Naive B cell (primary cell): ENCODE measurements at regions not wholly inside any gene's neighbourhood (a gene's known extent, or its start where the extent isn't known, plus 50 kb on each side); places are given as distances from the start of the nearest gene placed in this dataset.
"Not testable (repeated sequence)": the region's sequence is repeated elsewhere in the genome, so short reads cannot be mapped to it uniquely, and the experiment has no call there.

ENCODE experiments used
- ATAC-seq, 2 donors: fragments of 150-1000 bp; cut with Tn5 transposase; 2 replicates each; pipeline ENCODE4 v1.10.0; 2021; ENCODE audit warnings: low read depth in 2 of 2, mild to moderate bottlenecking in 2 of 2, moderate library complexity in 2 of 2
- DNase-seq: peaks from one replicate; pipeline ENCODE4 v3.0.0; 2022
- H3K27ac Mint-ChIP-seq, 6 donors: one replicate each; pipeline ENCODE4 v1.8.0; 2020 to 2022; ENCODE audit warnings: mild to moderate bottlenecking in 6 of 6, mixed read lengths in 6 of 6, moderate library complexity in 5 of 6, inconsistent platforms in 2 of 6
- H3K27me3 Mint-ChIP-seq, 3 donors: one replicate each; pipeline ENCODE4 v1.8.0; 2021 to 2022; ENCODE audit warnings: mixed read lengths in 3 of 3, mild to moderate bottlenecking in 1 of 3
- H3K36me3 Mint-ChIP-seq, 2 donors: one replicate each; pipeline ENCODE4 v1.8.0; 2020 to 2022; ENCODE audit warnings: mixed read lengths in 2 of 2, inconsistent platforms in 1 of 2, mild to moderate bottlenecking in 1 of 2
- H3K4me1 Mint-ChIP-seq, 3 donors: one replicate each; pipeline ENCODE4 v1.8.0; 2020 to 2022; ENCODE audit warnings: mixed read lengths in 3 of 3, inconsistent platforms in 1 of 3, mild to moderate bottlenecking in 1 of 3, moderate library complexity in 1 of 3
- H3K4me3 Mint-ChIP-seq, 8 donors: one replicate each; pipeline ENCODE4 v1.8.0; 2020 to 2022; ENCODE audit warnings: mild to moderate bottlenecking in 8 of 8, mixed read lengths in 8 of 8, moderate library complexity in 8 of 8, inconsistent platforms in 2 of 8
- H3K9me3 Mint-ChIP-seq, 7 donors: one replicate each; pipeline ENCODE4 v1.8.0; 2020 to 2022; ENCODE audit warnings: mixed read lengths in 7 of 7, mild to moderate bottlenecking in 5 of 7, inconsistent platforms in 2 of 7, moderate library complexity in 1 of 7

DNA sequence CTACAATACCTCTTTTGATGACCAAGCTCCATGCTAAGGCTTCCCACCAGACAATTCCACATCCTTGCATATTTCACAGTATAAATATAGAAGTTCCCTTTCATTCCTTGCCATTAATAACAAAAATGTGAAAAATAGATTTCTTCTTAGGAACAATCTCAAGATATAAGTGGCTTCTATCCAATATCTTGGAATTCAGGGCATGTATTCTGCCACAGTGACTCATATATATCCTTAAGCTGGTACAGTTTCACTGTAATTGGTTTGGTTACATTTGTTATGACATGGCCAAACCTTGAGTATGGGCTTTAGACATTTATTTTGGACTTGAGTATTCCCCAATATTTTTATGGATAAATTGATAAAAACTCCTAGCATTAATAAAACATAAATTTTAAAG lies 181.7 kb upstream of the DDX53 start:
- Mint-ChIP-seq H3K27ac (no peak overlapping the region), H3K4me1 (no peaks in the 10 kb centered on the region), H3K4me3 (no peak overlapping the region), H3K36me3 (no peaks in the 10 kb centered on the region), H3K27me3 (no peaks in the 10 kb centered on the region), H3K9me3 (peaks cover 0 to 5% (median 0%) of the 10 kb centered on the region in 7 donors)
- no peak for ATAC-seq
- no peak for DNase-seq

DNA sequence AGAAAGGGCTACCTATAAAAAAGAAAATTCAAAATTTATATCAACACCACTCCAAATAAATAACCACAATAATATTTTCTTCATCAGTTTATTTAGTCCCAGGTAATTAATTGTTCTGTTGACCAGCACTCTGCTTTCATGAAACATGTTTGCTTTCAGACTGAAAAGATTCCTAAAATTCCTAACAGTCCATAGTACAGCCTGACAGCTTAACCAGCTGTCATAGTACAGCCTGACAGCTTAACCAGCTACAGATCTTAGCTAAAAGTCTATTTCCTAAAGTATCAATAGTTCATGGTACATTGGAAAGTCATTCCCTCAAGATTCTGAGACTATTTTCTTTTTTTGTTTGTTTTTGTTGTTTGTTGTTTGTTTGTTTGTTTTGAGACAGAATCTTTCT lies 144.1 kb upstream of the DDX53 start:
- Mint-ChIP-seq H3K4me1 (no peaks in the 10 kb centered on the region), H3K9me3 (peaks cover 1 to 8% (median 4%) of the 10 kb centered on the region in 7 donors), H3K27me3 (no peaks in the 10 kb centered on the region), H3K36me3 (no peaks in the 10 kb centered on the region), H3K4me3 (no peak overlapping the region), H3K27ac (no peak overlapping the region)
- ATAC-seq (no peak), DNase-seq (no peak)

DNA sequence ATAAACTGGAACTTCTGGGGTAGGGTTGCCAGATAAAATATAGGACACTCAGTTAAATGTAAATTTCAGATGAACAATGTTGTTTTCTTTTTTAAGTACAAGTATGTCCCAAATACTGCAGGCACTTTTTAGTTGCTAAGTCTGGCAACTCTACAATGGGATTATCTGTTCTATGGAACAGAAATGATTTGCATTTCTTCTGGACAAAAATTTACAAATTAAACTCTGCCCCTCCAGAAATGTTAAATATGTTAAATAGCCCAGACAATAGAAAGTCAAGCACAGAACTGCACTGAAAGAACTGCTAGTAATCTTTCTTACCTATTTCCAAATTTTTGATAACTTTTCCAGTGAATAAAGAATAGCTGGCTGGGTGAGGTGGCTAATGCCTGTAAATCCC lies 140.1 kb upstream of the DDX53 start:
- peaks cover 0 to 2% (median 0%) of the 10 kb centered on the region in 7 donors for H3K9me3 Mint-ChIP-seq
- no peaks in the 10 kb centered on the region for H3K36me3 Mint-ChIP-seq
- no peaks in the 10 kb centered on the region for H3K27me3 Mint-ChIP-seq
- H3K27ac Mint-ChIP-seq = no peak overlapping the region
- H3K4me1 Mint-ChIP-seq = no peaks in the 10 kb centered on the region
- ATAC-seq (no peak), DNase-seq (no peak)
- no peak overlapping the region for H3K4me3 Mint-ChIP-seq

DNA sequence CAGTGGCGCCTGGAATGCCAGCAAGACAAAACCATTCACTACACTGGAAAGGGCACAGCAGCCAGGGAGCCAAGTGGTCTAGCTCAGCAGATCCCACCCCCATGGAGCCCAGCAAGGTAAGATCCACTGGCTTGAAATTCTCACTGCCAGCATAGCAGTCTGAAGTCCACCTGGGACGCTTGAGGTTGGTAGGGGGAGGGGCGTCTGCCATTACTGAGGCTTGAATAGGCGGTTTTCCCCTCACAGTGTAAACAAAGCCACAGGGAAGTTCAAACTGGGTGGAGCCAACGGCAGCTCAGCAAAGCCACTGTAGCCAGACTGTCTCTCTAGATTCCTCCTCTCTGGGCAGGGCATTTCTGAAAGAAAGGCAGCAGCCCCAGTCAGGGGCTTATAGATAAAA lies 133.0 kb upstream of the DDX53 start:
- H3K4me3 Mint-ChIP-seq, H3K27ac Mint-ChIP-seq, DNase-seq, H3K36me3 Mint-ChIP-seq, H3K27me3 Mint-ChIP-seq, H3K4me1 Mint-ChIP-seq, ATAC-seq: not testable (repeated sequence)
- peaks cover 9 to 45% (median 22%) of the 10 kb centered on the region in 7 donors for H3K9me3 Mint-ChIP-seq

DNA sequence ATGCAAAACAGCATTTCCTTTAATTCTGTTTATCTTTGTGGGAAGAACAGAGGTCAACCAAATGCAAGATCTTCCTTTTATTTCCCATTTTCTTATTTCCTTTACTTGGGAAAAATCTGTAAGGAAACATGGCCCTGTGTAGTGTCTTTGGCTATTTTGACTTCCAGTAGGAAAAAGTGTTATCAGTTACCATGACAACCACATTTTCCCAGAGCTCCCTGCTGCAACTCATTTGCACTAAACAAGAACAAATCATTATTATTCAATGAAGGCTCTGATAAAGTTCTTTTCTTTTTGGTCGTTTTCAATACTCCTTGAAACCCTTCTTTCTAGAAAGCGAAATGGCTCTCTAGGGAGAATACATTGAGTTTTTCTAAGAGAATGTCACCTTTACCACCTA lies 117.2 kb upstream of the DDX53 start:
- Mint-ChIP-seq H3K27ac (no peak overlapping the region), H3K27me3 (no peaks in the 10 kb centered on the region), H3K9me3 (peaks cover 0 to 7% (median 0%) of the 10 kb centered on the region in 7 donors), H3K4me1 (no peaks in the 10 kb centered on the region), H3K36me3 (no peaks in the 10 kb centered on the region), H3K4me3 (no peak overlapping the region)
- DNase-seq (no peak), ATAC-seq (no peak)

DNA sequence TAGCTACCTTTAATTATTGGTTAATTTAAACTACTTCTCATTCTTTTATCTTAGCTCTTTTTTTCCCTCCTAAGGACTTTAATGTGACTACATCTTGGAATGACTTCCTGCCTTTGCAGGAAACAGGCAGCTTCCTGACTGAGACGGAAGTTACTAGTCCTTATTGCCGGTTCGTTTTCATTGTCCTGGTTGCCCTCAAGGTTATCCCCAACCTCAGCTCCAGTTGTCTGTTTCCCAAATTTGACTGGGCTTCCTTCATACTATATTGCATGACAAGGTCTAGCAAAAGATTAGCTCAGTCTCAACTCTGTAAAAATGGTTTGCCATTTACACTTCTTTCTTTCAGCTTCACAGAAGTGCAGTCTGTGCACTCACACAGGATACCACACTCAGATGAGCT lies 109.9 kb upstream of the DDX53 start:
- no peak for DNase-seq
- Mint-ChIP-seq H3K9me3 (peaks cover 0 to 3% (median 0%) of the 10 kb centered on the region in 7 donors), H3K4me3 (no peak overlapping the region), H3K4me1 (no peaks in the 10 kb centered on the region), H3K36me3 (no peaks in the 10 kb centered on the region), H3K27ac (no peak overlapping the region), H3K27me3 (no peaks in the 10 kb centered on the region)
- ATAC-seq = no peak

DNA sequence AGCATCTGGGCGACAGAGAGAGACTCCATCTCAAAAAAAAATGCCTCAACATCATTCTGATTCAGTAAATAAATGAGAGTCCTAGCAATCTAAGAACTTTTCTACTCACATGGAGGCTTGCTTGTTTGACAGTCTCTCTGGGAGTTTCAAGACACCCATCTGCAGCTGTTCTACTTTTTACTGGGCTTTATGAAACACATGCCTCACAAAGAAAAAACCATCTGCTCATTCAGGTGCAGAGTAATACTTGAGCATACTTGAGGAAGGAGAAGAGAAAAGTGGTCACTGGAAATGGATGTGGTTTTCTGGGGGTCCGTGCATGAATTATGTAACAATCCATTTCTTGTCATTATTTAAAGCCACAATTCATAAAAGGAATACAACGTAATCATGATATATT lies 87.1 kb upstream of the DDX53 start:
- DNase-seq = no peak
- H3K9me3 Mint-ChIP-seq = peaks cover 0 to 5% (median 2%) of the 10 kb centered on the region in 7 donors
- H3K36me3 Mint-ChIP-seq = no peaks in the 10 kb centered on the region
- H3K4me3 Mint-ChIP-seq = no peak overlapping the region
- H3K27me3 Mint-ChIP-seq = no peaks in the 10 kb centered on the region
- H3K4me1 Mint-ChIP-seq = no peaks in the 10 kb centered on the region
- no peak for ATAC-seq
- H3K27ac Mint-ChIP-seq = no peak overlapping the region

DNA sequence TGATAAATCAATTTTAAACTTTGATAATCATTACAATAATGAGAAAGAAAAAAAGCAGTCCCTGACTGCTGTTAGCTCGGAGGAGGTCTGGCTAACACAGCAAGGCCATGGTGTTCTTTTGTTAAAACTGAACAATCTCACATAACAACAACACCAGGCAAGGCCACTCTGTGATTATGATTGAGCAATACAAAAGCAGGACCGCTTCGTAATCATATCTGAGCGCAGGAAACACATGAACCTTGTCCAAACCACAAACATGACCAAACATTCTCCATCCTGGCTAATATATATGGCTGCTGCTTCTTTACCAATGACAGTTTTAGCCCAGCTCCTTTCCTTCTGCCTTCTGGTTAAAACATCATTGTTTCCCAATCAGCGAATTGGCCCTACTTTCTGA lies 76.8 kb upstream of the DDX53 start:
- DNase-seq = no peak
- ATAC-seq = no peak
- Mint-ChIP-seq H3K9me3 (peaks cover 0 to 2% (median 0%) of the 10 kb centered on the region in 7 donors), H3K36me3 (no peaks in the 10 kb centered on the region), H3K27me3 (peaks cover 0 to 8% (median 0%) of the 10 kb centered on the region in 3 donors), H3K4me3 (no peak overlapping the region), H3K4me1 (no peaks in the 10 kb centered on the region), H3K27ac (no peak overlapping the region)

DNA sequence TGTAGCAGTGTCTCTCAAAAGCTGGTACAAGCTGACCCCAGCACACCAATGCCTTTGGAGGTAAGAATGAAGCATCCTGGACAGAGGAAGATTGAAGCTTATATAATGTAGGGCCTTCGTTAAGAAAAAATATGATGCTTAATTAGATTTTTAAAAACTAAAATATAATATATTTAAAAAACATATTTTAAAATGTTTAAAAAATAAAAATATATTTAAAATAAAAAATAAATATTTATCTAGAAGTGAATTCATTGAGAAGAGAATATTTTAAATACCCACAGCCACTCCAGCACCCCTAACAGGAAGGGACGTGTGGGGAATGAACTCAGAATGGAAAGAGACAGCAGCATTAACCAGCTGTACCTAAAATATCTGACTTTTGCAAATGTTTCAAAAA lies 65.1 kb upstream of the DDX53 start:
- Mint-ChIP-seq H3K4me1 (no peaks in the 10 kb centered on the region), H3K4me3 (no peak overlapping the region), H3K36me3 (no peaks in the 10 kb centered on the region), H3K9me3 (peaks cover 0 to 9% (median 0%) of the 10 kb centered on the region in 7 donors), H3K27me3 (no peaks in the 10 kb centered on the region), H3K27ac (no peak overlapping the region)
- ATAC-seq (no peak), DNase-seq (no peak)

DNA sequence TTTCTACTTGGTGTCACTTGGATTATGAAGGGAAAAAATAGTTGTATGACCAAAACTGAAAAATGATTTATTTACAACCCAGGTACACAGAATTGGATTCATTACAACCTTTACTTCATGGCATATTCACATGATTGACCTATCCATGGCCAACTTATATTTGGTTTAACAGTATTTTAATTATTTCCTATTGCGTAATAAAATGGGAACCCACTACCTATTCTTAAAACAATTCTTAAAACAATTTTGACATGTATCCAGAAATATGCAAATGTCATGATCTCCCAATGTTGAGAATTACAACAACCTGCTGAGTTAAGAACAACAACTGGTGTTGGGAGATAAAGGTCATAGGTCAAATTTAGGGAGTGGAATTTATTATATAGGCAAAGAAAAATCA lies 54.8 kb upstream of the DDX53 start:
- no peaks in the 10 kb centered on the region for H3K36me3 Mint-ChIP-seq
- H3K4me3 Mint-ChIP-seq = no peak overlapping the region
- no peaks in the 10 kb centered on the region for H3K4me1 Mint-ChIP-seq
- ATAC-seq = no peak
- no peak for DNase-seq
- H3K27me3 Mint-ChIP-seq = no peaks in the 10 kb centered on the region
- H3K27ac Mint-ChIP-seq = no peak overlapping the region
- peaks cover 0 to 5% (median 0%) of the 10 kb centered on the region in 7 donors for H3K9me3 Mint-ChIP-seq
